GM23338 (cell line): ENCODE measurements at regions not wholly inside any gene's neighbourhood (a gene's known extent, or its start where the extent isn't known, plus 50 kb on each side); places are given as distances from the start of the nearest gene placed in this dataset.

ENCODE experiments used
- ATAC-seq: fragments of 200-7000 bp; cut with Tn5 transposase; 3 replicates; pipeline ENCODE4 v1.9.1; 2020
- DNase-seq: peaks from one replicate; pipeline ENCODE4 v3.0.0-alpha.2; 2015; ENCODE audit warnings: low spot score
- H2AFZ ChIP-seq: fragments of 200-600 bp; sonication (generic); 2 replicates; pipeline ENCODE4 v1.8.0; 2016; ENCODE audit warnings: antibody characterized with exemption, mild to moderate bottlenecking, moderate library complexity
- H3F3A ChIP-seq: fragments of 200-600 bp; sonication (generic); replicated peaks from 2 replicates; pipeline ENCODE4 v1.8.0; 2017; ENCODE audit warnings: antibody characterized with exemption, mixed run types, low read depth
- H3K27ac ChIP-seq: fragments of 200-600 bp; sonication (generic); 2 replicates; pipeline ENCODE4 v1.6.1; 2016; ENCODE audit warnings: low read depth
- H3K27me3 ChIP-seq: fragments of 200-600 bp; sonication (generic); 2 replicates; pipeline ENCODE4 v1.8.0; 2016; ENCODE audit warnings: mild to moderate bottlenecking, mixed run types, moderate library complexity; ENCODE audit not compliant: insufficient read depth
- H3K36me3 ChIP-seq: fragments of 200-600 bp; sonication (generic); 2 replicates; pipeline ENCODE4 v1.8.0; 2016; ENCODE audit warnings: mild to moderate bottlenecking; ENCODE audit not compliant: insufficient read depth
- H3K4me1 ChIP-seq: fragments of 200-600 bp; sonication (generic); 2 replicates; pipeline ENCODE4 v1.8.0; 2016; ENCODE audit warnings: mild to moderate bottlenecking, moderate library complexity; ENCODE audit not compliant: insufficient read depth
- H3K4me2 ChIP-seq: fragments of 200-600 bp; sonication (generic); 2 replicates; pipeline ENCODE4 v1.7.1; 2017; ENCODE audit warnings: mixed run types
- H3K4me3 ChIP-seq: fragments of 200-600 bp; sonication (generic); 2 replicates; pipeline ENCODE4 v1.6.1; 2016; ENCODE audit warnings: mixed run types
- H3K79me2 ChIP-seq: fragments of 200-600 bp; sonication (generic); replicated peaks from 2 replicates; pipeline ENCODE4 v1.8.0; 2017; ENCODE audit warnings: mild to moderate bottlenecking; ENCODE audit not compliant: insufficient read depth
- H3K9me2 ChIP-seq: fragments of 200-600 bp; sonication (generic); 2 replicates; pipeline ENCODE4 v1.8.0; 2017; ENCODE audit not compliant: insufficient read depth
- H4K20me1 ChIP-seq: fragments of 200-600 bp; sonication (generic); replicated peaks from 2 replicates; pipeline ENCODE4 v1.8.0; 2017; ENCODE audit warnings: mild to moderate bottlenecking; ENCODE audit not compliant: insufficient read depth
- H3K27ac Mint-ChIP-seq: 2 replicates; pipeline ENCODE4 v1.8.0; 2020; ENCODE audit warnings: inconsistent platforms, mild to moderate bottlenecking, moderate library complexity, mixed read lengths
- H3K27me3 Mint-ChIP-seq: 3 replicates; pipeline ENCODE4 v1.8.0; 2022; ENCODE audit warnings: low read depth, mild to moderate bottlenecking, moderate library complexity, mixed read lengths, inconsistent platforms; ENCODE audit not compliant: insufficient read depth, poor library complexity
- H3K36me3 Mint-ChIP-seq: 3 replicates; pipeline ENCODE4 v1.8.0; 2021; ENCODE audit warnings: low read depth, mild to moderate bottlenecking, inconsistent platforms, moderate library complexity, mixed read lengths
- H3K4me1 Mint-ChIP-seq: 3 replicates; pipeline ENCODE4 v1.8.0; 2020; ENCODE audit warnings: mild to moderate bottlenecking, inconsistent platforms, mixed read lengths
- H3K4me3 Mint-ChIP-seq: 3 replicates; pipeline ENCODE4 v1.8.0; 2021; ENCODE audit warnings: moderate library complexity, mild to moderate bottlenecking, inconsistent platforms, mixed read lengths
- H3K9me3 Mint-ChIP-seq: 3 replicates; pipeline ENCODE4 v1.8.0; 2020; ENCODE audit warnings: moderate library complexity, mild to moderate bottlenecking, inconsistent platforms, mixed read lengths
- CREB1 ChIP-seq: fragments of 250-450 bp; sonication (Bioruptor Pico); IDR thresholded peaks from 2 replicates; pipeline ENCODE4 v1.5.0; 2020; ENCODE audit warnings: low read depth, mild to moderate bottlenecking, moderate library complexity
- EZH2 ChIP-seq: fragments of 200-600 bp; sonication (generic); IDR thresholded peaks from one replicate; pipeline ENCODE4 v1.8.0; 2017; ENCODE audit warnings: antibody characterized with exemption, mild to moderate bottlenecking, low read depth; ENCODE audit not compliant: unreplicated experiment
- JUNB ChIP-seq: IDR thresholded peaks from one replicate; pipeline ENCODE4 v1.6.1; 2016; ENCODE audit warnings: antibody characterized with exemption; ENCODE audit not compliant: unreplicated experiment
- POLR2AphosphoS5 ChIP-seq: IDR thresholded peaks from 2 replicates; pipeline ENCODE4 v1.6.1; 2016; ENCODE audit warnings: antibody characterized with exemption, low read depth
- ZNF331 ChIP-seq: fragments of 250-450 bp; sonication (Bioruptor Pico); IDR thresholded peaks from 2 replicates; pipeline ENCODE4 v1.5.0; 2020; ENCODE audit warnings: low read depth, mild to moderate bottlenecking, moderate library complexity
- TF ChIP-seq, protein P1 (sequence below): IDR thresholded peaks from one replicate; pipeline ENCODE4 v1.6.1; 2018; ENCODE audit warnings: antibody characterized with exemption; ENCODE audit not compliant: unreplicated experiment
- TF ChIP-seq, protein P2 (sequence below): fragments of 250-450 bp; sonication (Bioruptor Pico); IDR thresholded peaks from 2 replicates; pipeline ENCODE4 v1.5.0; 2020; ENCODE audit warnings: mild to moderate bottlenecking, moderate library complexity
- TF ChIP-seq, protein P3 (sequence below), 2 experiments: fragments of 200-600 bp in 1 of 2; sonication (generic) in 1 of 2; conservative IDR thresholded peaks; 2 replicates each; pipeline versions ENCODE4 v1.5.1 to v1.6.1; 2016 to 2017; ENCODE audit warnings: antibody characterized with exemption in 2 of 2, low read depth in 2 of 2, mild to moderate bottlenecking in 2 of 2, moderate library complexity in 1 of 2

DNA sequence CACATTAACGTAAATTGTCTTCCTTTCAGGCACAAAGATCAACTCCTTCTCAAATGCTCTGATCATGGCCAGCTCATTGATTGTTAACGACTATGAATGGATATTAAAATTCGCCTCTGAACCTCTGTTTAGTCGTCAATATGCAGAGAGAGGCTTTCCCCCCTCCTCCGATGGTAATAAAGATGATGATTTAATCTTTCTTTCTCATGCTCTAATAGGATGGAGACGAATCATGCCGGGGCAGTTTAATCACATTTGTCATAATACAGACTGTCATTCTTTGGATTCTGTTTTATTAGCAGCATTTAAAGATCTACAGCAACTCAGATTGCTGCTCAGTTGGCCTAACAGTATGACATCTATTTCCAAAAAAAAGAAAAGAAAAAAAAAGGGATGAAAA, 132.9 kb downstream of the SREK1 start:
- H3K36me3 ChIP-seq: no peaks in the 10 kb centered on the region
- H3K27me3 ChIP-seq: no peaks in the 10 kb centered on the region

DNA sequence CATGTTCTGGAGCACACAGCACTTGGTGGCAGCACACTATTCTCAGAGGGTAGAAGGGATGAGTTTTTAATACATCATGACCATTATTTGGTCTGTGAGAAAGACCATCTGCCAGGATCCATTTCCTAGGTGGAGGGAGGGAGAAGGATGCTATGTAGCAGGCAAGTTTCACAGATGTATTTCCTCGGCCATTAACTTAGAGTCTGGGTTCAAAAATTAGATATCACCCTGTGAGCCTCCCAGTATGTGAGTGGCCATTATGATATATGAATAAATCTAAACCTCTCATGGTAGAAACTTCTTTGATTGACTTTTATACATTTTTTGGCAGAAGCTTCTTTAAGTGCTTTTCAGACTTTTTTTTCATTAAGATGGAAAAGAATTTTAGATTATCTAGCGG, 133.9 kb downstream of the SREK1 start:
- DNase-seq: no peak
- no peak for ATAC-seq
- H3K27me3 ChIP-seq: no peaks in the 10 kb centered on the region
- no peak overlapping the region for H3K27ac ChIP-seq
- H3K79me2 ChIP-seq: no peaks in the 10 kb centered on the region
- H3K9me2 ChIP-seq: no peaks in the 10 kb centered on the region
- H2AFZ ChIP-seq: no peak overlapping the region
- no peaks in the 10 kb centered on the region for H3K4me1 ChIP-seq
- no peak overlapping the region for H3K4me2 ChIP-seq
- H3K36me3 ChIP-seq: no peaks in the 10 kb centered on the region
- TF ChIP-seq, protein P1, sequence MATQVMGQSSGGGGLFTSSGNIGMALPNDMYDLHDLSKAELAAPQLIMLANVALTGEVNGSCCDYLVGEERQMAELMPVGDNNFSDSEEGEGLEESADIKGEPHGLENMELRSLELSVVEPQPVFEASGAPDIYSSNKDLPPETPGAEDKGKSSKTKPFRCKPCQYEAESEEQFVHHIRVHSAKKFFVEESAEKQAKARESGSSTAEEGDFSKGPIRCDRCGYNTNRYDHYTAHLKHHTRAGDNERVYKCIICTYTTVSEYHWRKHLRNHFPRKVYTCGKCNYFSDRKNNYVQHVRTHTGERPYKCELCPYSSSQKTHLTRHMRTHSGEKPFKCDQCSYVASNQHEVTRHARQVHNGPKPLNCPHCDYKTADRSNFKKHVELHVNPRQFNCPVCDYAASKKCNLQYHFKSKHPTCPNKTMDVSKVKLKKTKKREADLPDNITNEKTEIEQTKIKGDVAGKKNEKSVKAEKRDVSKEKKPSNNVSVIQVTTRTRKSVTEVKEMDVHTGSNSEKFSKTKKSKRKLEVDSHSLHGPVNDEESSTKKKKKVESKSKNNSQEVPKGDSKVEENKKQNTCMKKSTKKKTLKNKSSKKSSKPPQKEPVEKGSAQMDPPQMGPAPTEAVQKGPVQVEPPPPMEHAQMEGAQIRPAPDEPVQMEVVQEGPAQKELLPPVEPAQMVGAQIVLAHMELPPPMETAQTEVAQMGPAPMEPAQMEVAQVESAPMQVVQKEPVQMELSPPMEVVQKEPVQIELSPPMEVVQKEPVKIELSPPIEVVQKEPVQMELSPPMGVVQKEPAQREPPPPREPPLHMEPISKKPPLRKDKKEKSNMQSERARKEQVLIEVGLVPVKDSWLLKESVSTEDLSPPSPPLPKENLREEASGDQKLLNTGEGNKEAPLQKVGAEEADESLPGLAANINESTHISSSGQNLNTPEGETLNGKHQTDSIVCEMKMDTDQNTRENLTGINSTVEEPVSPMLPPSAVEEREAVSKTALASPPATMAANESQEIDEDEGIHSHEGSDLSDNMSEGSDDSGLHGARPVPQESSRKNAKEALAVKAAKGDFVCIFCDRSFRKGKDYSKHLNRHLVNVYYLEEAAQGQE: no peak
- TF ChIP-seq EZH2 (no peak), POLR2AphosphoS5 (no peak)
- TF ChIP-seq, protein P2, sequence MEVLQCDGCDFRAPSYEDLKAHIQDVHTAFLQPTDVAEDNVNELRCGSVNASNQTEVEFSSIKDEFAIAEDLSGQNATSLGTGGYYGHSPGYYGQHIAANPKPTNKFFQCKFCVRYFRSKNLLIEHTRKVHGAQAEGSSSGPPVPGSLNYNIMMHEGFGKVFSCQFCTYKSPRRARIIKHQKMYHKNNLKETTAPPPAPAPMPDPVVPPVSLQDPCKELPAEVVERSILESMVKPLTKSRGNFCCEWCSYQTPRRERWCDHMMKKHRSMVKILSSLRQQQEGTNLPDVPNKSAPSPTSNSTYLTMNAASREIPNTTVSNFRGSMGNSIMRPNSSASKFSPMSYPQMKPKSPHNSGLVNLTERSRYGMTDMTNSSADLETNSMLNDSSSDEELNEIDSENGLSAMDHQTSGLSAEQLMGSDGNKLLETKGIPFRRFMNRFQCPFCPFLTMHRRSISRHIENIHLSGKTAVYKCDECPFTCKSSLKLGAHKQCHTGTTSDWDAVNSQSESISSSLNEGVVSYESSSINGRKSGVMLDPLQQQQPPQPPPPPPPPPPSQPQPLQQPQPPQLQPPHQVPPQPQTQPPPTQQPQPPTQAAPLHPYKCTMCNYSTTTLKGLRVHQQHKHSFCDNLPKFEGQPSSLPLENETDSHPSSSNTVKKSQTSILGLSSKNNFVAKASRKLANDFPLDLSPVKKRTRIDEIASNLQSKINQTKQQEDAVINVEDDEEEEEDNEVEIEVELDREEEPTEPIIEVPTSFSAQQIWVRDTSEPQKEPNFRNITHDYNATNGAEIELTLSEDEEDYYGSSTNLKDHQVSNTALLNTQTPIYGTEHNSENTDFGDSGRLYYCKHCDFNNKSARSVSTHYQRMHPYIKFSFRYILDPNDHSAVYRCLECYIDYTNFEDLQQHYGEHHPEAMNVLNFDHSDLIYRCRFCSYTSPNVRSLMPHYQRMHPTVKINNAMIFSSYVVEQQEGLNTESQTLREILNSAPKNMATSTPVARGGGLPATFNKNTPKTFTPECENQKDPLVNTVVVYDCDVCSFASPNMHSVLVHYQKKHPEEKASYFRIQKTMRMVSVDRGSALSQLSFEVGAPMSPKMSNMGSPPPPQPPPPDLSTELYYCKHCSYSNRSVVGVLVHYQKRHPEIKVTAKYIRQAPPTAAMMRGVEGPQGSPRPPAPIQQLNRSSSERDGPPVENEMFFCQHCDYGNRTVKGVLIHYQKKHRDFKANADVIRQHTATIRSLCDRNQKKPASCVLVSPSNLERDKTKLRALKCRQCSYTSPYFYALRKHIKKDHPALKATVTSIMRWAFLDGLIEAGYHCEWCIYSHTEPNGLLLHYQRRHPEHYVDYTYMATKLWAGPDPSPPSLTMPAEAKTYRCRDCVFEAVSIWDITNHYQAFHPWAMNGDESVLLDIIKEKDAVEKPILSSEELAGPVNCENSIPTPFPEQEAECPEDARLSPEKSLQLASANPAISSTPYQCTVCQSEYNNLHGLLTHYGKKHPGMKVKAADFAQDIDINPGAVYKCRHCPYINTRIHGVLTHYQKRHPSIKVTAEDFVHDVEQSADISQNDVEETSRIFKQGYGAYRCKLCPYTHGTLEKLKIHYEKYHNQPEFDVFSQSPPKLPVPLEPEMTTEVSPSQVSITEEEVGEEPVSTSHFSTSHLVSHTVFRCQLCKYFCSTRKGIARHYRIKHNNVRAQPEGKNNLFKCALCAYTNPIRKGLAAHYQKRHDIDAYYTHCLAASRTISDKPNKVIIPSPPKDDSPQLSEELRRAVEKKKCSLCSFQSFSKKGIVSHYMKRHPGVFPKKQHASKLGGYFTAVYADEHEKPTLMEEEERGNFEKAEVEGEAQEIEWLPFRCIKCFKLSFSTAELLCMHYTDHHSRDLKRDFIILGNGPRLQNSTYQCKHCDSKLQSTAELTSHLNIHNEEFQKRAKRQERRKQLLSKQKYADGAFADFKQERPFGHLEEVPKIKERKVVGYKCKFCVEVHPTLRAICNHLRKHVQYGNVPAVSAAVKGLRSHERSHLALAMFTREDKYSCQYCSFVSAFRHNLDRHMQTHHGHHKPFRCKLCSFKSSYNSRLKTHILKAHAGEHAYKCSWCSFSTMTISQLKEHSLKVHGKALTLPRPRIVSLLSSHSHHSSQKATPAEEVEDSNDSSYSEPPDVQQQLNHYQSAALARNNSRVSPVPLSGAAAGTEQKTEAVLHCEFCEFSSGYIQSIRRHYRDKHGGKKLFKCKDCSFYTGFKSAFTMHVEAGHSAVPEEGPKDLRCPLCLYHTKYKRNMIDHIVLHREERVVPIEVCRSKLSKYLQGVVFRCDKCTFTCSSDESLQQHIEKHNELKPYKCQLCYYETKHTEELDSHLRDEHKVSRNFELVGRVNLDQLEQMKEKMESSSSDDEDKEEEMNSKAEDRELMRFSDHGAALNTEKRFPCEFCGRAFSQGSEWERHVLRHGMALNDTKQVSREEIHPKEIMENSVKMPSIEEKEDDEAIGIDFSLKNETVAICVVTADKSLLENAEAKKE: no peak
- H4K20me1 ChIP-seq: no peaks in the 10 kb centered on the region
- Mint-ChIP-seq H3K36me3 (no peaks in the 10 kb centered on the region), H3K27ac (no peak overlapping the region), H3K9me3 (no peaks in the 10 kb centered on the region), H3K4me3 (no peak overlapping the region), H3K27me3 (no peaks in the 10 kb centered on the region), H3K4me1 (peaks cover 5% of the 10 kb centered on the region; the same call in 2 of the 3 replicates)
- H3F3A ChIP-seq: no peaks in the 10 kb centered on the region
- H3K4me3 ChIP-seq: no peak overlapping the region

More for the DNA sequence above, 132.9 kb downstream of the SREK1 start:
- Mint-ChIP-seq H3K36me3 (no peaks in the 10 kb centered on the region), H3K27me3 (no peaks in the 10 kb centered on the region), H3K27ac (no peak overlapping the region), H3K4me1 (peaks cover 5% of the 10 kb centered on the region; the same call in 2 of the 3 replicates), H3K4me3 (no peak overlapping the region), H3K9me3 (no peaks in the 10 kb centered on the region)
- no peaks in the 10 kb centered on the region for H3K9me2 ChIP-seq
- ATAC-seq (no peak), DNase-seq (no peak)
- no peak overlapping the region for H3K27ac ChIP-seq
- peak overlapping the region; percentile 57; the same call in 1 of the 2 replicates for H2AFZ ChIP-seq
- H4K20me1 ChIP-seq: no peaks in the 10 kb centered on the region
- no peaks in the 10 kb centered on the region for H3K79me2 ChIP-seq
- H3K4me1 ChIP-seq: no peaks in the 10 kb centered on the region
- H3K4me2 ChIP-seq: no peak overlapping the region
- TF ChIP-seq CREB1 (CRISPR knock-in tag) (no peak), EZH2 (no peak), JUNB (no peak), ZNF331 (no peak)
- TF ChIP-seq, protein P3, sequence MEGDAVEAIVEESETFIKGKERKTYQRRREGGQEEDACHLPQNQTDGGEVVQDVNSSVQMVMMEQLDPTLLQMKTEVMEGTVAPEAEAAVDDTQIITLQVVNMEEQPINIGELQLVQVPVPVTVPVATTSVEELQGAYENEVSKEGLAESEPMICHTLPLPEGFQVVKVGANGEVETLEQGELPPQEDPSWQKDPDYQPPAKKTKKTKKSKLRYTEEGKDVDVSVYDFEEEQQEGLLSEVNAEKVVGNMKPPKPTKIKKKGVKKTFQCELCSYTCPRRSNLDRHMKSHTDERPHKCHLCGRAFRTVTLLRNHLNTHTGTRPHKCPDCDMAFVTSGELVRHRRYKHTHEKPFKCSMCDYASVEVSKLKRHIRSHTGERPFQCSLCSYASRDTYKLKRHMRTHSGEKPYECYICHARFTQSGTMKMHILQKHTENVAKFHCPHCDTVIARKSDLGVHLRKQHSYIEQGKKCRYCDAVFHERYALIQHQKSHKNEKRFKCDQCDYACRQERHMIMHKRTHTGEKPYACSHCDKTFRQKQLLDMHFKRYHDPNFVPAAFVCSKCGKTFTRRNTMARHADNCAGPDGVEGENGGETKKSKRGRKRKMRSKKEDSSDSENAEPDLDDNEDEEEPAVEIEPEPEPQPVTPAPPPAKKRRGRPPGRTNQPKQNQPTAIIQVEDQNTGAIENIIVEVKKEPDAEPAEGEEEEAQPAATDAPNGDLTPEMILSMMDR (conservative IDR thresholded peaks at IDR 0.05; ENCODE audit: low read depth in 2 of 2): no peak
- H3F3A ChIP-seq: no peaks in the 10 kb centered on the region
- H3K4me3 ChIP-seq: no peak overlapping the region
